ENCODE measurements at regions not wholly inside any gene's neighbourhood (a gene's known extent, or its start where the extent isn't known, plus 50 kb on each side); places are given as distances from the start of the nearest gene placed in this dataset.

- no peak for DNase-seq (ENCODE audit: low spot score)
Observed at GRCh38 chr3:180092889-180093288, 56.2 kb upstream of the PEX5L start.

GRCh38 chr3:180093535-180093934, 56.8 kb upstream of the PEX5L start:
- DNase-seq (ENCODE audit: low spot score), result no peak

GRCh38 chr3:180097626-180098025, 60.9 kb upstream of the PEX5L start:
- no peak for DNase-seq (ENCODE audit: low spot score)

GRCh38 chr3:180102134-180102533, 65.4 kb upstream of the PEX5L start:
- no peak for DNase-seq (ENCODE audit: low spot score)

- no peak for DNase-seq (ENCODE audit: low spot score)
Observed at GRCh38 chr3:180102604-180103003, 65.9 kb upstream of the PEX5L start.

- DNase-seq (ENCODE audit: low spot score), result no peak
Observed at GRCh38 chr3:180116203-180116602, 79.5 kb upstream of the PEX5L start.

GRCh38 chr3:180116658-180117057, 79.9 kb upstream of the PEX5L start:
- DNase-seq (ENCODE audit: low spot score), result no peak

- DNase-seq (ENCODE audit: low spot score), result no peak
Observed at GRCh38 chr3:180117381-180118163, 80.8 kb upstream of the PEX5L start.

GRCh38 chr3:180119567-180119966, 82.8 kb upstream of the PEX5L start:
- DNase-seq (ENCODE audit: low spot score), result no peak

GRCh38 chr3:180123928-180124327, 87.2 kb upstream of the PEX5L start:
- no peak for DNase-seq (ENCODE audit: low spot score)

- DNase-seq (ENCODE audit: low spot score), result no peak
Observed at GRCh38 chr3:180131169-180131568, 94.4 kb upstream of the PEX5L start.

GRCh38 chr3:180135101-180135500, 98.4 kb upstream of the PEX5L start:
- no peak for DNase-seq (ENCODE audit: low spot score)

GRCh38 chr3:180138871-180139270, 102.1 kb upstream of the PEX5L start:
- DNase-seq (ENCODE audit: low spot score), result no peak

- no peak for DNase-seq (ENCODE audit: low spot score)
Observed at GRCh38 chr3:180142041-180142440, 105.3 kb upstream of the PEX5L start.

- DNase-seq (ENCODE audit: low spot score), result no peak
Observed at GRCh38 chr3:180142472-180142871, 105.7 kb upstream of the PEX5L start.

GRCh38 chr3:180161770-180162169, 125.0 kb upstream of the PEX5L start:
- DNase-seq (ENCODE audit: low spot score), result no peak

- no peak for DNase-seq (ENCODE audit: low spot score)
Observed at GRCh38 chr3:180175572-180175971, 138.8 kb upstream of the PEX5L start.

GRCh38 chr3:180176059-180176458, 139.3 kb upstream of the PEX5L start:
- no peak for DNase-seq (ENCODE audit: low spot score)

GRCh38 chr3:180177255-180177654, 140.5 kb upstream of the PEX5L start:
- no peak for DNase-seq (ENCODE audit: low spot score)

- DNase-seq (ENCODE audit: low spot score), result no peak
Observed at GRCh38 chr3:180179562-180179961, 142.8 kb upstream of the PEX5L start.

GRCh38 chr3:180180795-180181194, 144.1 kb upstream of the PEX5L start:
- DNase-seq (ENCODE audit: low spot score), result no peak

- DNase-seq (ENCODE audit: low spot score), result no peak
Observed at GRCh38 chr3:180181387-180181786, 144.7 kb upstream of the PEX5L start.

GRCh38 chr3:180183346-180183745, 146.6 kb upstream of the PEX5L start:
- DNase-seq (ENCODE audit: low spot score), result no peak

GRCh38 chr3:180184816-180185215, 148.1 kb upstream of the PEX5L start:
- no peak for DNase-seq (ENCODE audit: low spot score)
